ENCODE measurements at regions not wholly inside any gene's neighbourhood (a gene's known extent, or its start where the extent isn't known, plus 50 kb on each side); places are given as distances from the start of the nearest gene placed in this dataset.
"Not testable (repeated sequence)": the region's sequence is repeated elsewhere in the genome, so short reads cannot be mapped to it uniquely, and the experiment has no call there.

- Histone ChIP-seq H3K36me3 (ENCODE audit: control insufficient read depth in 2 of 3, insufficient read depth in 3 of 3, low read length in 3 of 3) (no peaks in the 10 kb centered on the region), H3K27me3 (ENCODE audit: control insufficient read depth in 2 of 2, insufficient read depth in 2 of 2, low read length in 2 of 2) (no peaks in the 10 kb centered on the region), H3K9me3 (ENCODE audit: control insufficient read depth in 2 of 3, low read length in 3 of 3) (no peaks in the 10 kb centered on the region), H3K27ac (ENCODE audit: low read depth, low read length) (no peak overlapping the region), H3K4me3 (ENCODE audit: low read length) (no peak overlapping the region), H3K4me1 (ENCODE audit: control insufficient read depth in 2 of 2, insufficient read depth in 2 of 2, low read length in 2 of 2) (no peaks in the 10 kb centered on the region)
- Mint-ChIP-seq H3K4me3 (no peak overlapping the region), H3K27me3 (peaks cover 0 to 18% (median 4%) of the 10 kb centered on the region in 5 donors), H3K9me3 (peaks cover 1 to 18% (median 9%) of the 10 kb centered on the region in 11 donors), H3K36me3 (peaks cover 0 to 10% (median 0%) of the 10 kb centered on the region in 5 donors), H3K27ac (no peak overlapping the region), H3K4me1 (no peaks in the 10 kb centered on the region)
- ATAC-seq (no peak), DNase-seq (no peak)
- ChIA-PET POLR2A (no interaction called here), CTCF (no interaction called here)
- intact Hi-C loops (cut with micrococcal nuclease): no loop called here
Measured at GRCh38 chr12:105640761-105641160, 310.3 kb downstream of the C12orf75 start.

- peaks cover 0 to 6% (median 0%) of the 10 kb centered on the region in 5 donors for H3K36me3 Mint-ChIP-seq
- DNase-seq: no peak
- H3K9me3 Mint-ChIP-seq: peaks cover 0 to 17% (median 6%) of the 10 kb centered on the region in 11 donors
- H3K4me1 ChIP-seq (ENCODE audit: control insufficient read depth in 2 of 2, insufficient read depth in 2 of 2, low read length in 2 of 2): no peaks in the 10 kb centered on the region
- H3K27me3 ChIP-seq (ENCODE audit: control insufficient read depth in 2 of 2, insufficient read depth in 2 of 2, low read length in 2 of 2): no peaks in the 10 kb centered on the region
- ATAC-seq: no peak
- no peaks in the 10 kb centered on the region for H3K36me3 ChIP-seq (ENCODE audit: control insufficient read depth in 2 of 3, insufficient read depth in 3 of 3, low read length in 3 of 3)
- H3K27ac Mint-ChIP-seq: no peak overlapping the region
- intact Hi-C loops (cut with micrococcal nuclease): no loop called here
- POLR2A ChIA-PET: no interaction called here
- peaks cover 0 to 18% (median 5%) of the 10 kb centered on the region in 5 donors for H3K27me3 Mint-ChIP-seq
- no peak overlapping the region for H3K27ac ChIP-seq (ENCODE audit: low read depth, low read length)
- H3K4me3 Mint-ChIP-seq: no peak overlapping the region
- H3K9me3 ChIP-seq (ENCODE audit: control insufficient read depth in 2 of 3, low read length in 3 of 3): no peaks in the 10 kb centered on the region
- no peak overlapping the region for H3K4me3 ChIP-seq (ENCODE audit: low read length)
- CTCF ChIA-PET: no interaction called here
- no peaks in the 10 kb centered on the region for H3K4me1 Mint-ChIP-seq
Measured at GRCh38 chr12:105641749-105642148, 311.3 kb downstream of the C12orf75 start.

- Histone ChIP-seq H3K27ac (ENCODE audit: low read depth, low read length) (no peak overlapping the region), H3K9me3 (ENCODE audit: control insufficient read depth in 2 of 3, low read length in 3 of 3) (no peaks in the 10 kb centered on the region), H3K4me1 (ENCODE audit: control insufficient read depth in 2 of 2, insufficient read depth in 2 of 2, low read length in 2 of 2) (no peaks in the 10 kb centered on the region), H3K36me3 (ENCODE audit: control insufficient read depth in 2 of 3, insufficient read depth in 3 of 3, low read length in 3 of 3) (no peaks in the 10 kb centered on the region), H3K4me3 (ENCODE audit: low read length) (no peak overlapping the region), H3K27me3 (ENCODE audit: control insufficient read depth in 2 of 2, insufficient read depth in 2 of 2, low read length in 2 of 2) (no peaks in the 10 kb centered on the region)
- intact Hi-C loops (cut with micrococcal nuclease): no loop called here
- H3K4me1 Mint-ChIP-seq: no peaks in the 10 kb centered on the region
- H3K27ac Mint-ChIP-seq: no peak overlapping the region
- H3K27me3 Mint-ChIP-seq: peaks cover 0 to 24% (median 16%) of the 10 kb centered on the region in 5 donors
- no peak overlapping the region for H3K4me3 Mint-ChIP-seq
- no peak for DNase-seq
- CTCF ChIA-PET: no interaction called here
- POLR2A ChIA-PET: no interaction called here
- H3K9me3 Mint-ChIP-seq: peaks cover 0 to 15% (median 6%) of the 10 kb centered on the region in 11 donors
- H3K36me3 Mint-ChIP-seq: peaks cover 0 to 9% (median 0%) of the 10 kb centered on the region in 5 donors
- no peak for ATAC-seq
Measured at GRCh38 chr12:105644770-105645169, 314.3 kb downstream of the C12orf75 start.

GRCh38 chr12:105654606-105655005 lies 324.1 kb downstream of the C12orf75 start:
- Mint-ChIP-seq H3K4me1 (no peaks in the 10 kb centered on the region), H3K36me3 (no peaks in the 10 kb centered on the region), H3K9me3 (peaks cover 0 to 17% (median 3%) of the 10 kb centered on the region in 11 donors), H3K27ac (no peak overlapping the region), H3K4me3 (no peak overlapping the region), H3K27me3 (peaks cover 0 to 10% (median 0%) of the 10 kb centered on the region in 5 donors)
- Histone ChIP-seq H3K9me3 (ENCODE audit: control insufficient read depth in 2 of 3, low read length in 3 of 3) (peaks cover 0 to 4% (median 0%) of the 10 kb centered on the region in 3 experiments), H3K36me3 (ENCODE audit: control insufficient read depth in 2 of 3, insufficient read depth in 3 of 3, low read length in 3 of 3) (no peaks in the 10 kb centered on the region), H3K27me3 (ENCODE audit: control insufficient read depth in 2 of 2, insufficient read depth in 2 of 2, low read length in 2 of 2) (no peaks in the 10 kb centered on the region), H3K4me3 (ENCODE audit: low read length) (no peak overlapping the region), H3K4me1 (ENCODE audit: control insufficient read depth in 2 of 2, insufficient read depth in 2 of 2, low read length in 2 of 2) (no peaks in the 10 kb centered on the region), H3K27ac (ENCODE audit: low read depth, low read length) (no peak overlapping the region)
- POLR2A ChIA-PET: no interaction called here
- DNase-seq (no peak), ATAC-seq (no peak)
- CTCF ChIA-PET: no interaction called here
- intact Hi-C loops (cut with micrococcal nuclease): no loop called here

- H3K4me3 Mint-ChIP-seq: no peak overlapping the region
- DNase-seq (no peak), ATAC-seq (no peak)
- intact Hi-C loops (cut with micrococcal nuclease): no loop called here
- H3K4me1 Mint-ChIP-seq: no peaks in the 10 kb centered on the region
- no peak overlapping the region for H3K4me3 ChIP-seq (ENCODE audit: low read length)
- H3K27me3 Mint-ChIP-seq: peaks cover 0 to 18% (median 2%) of the 10 kb centered on the region in 5 donors
- H3K4me1 ChIP-seq (ENCODE audit: control insufficient read depth in 2 of 2, insufficient read depth in 2 of 2, low read length in 2 of 2): no peaks in the 10 kb centered on the region
- no peak overlapping the region for H3K27ac ChIP-seq (ENCODE audit: low read depth, low read length)
- no peaks in the 10 kb centered on the region for H3K27me3 ChIP-seq (ENCODE audit: control insufficient read depth in 2 of 2, insufficient read depth in 2 of 2, low read length in 2 of 2)
- ChIA-PET CTCF (no interaction called here), POLR2A (no interaction called here)
- peaks cover 0 to 13% (median 0%) of the 10 kb centered on the region in 11 donors for H3K9me3 Mint-ChIP-seq
- no peaks in the 10 kb centered on the region for H3K36me3 ChIP-seq (ENCODE audit: control insufficient read depth in 2 of 3, insufficient read depth in 3 of 3, low read length in 3 of 3)
- no peaks in the 10 kb centered on the region for H3K36me3 Mint-ChIP-seq
- H3K27ac Mint-ChIP-seq: no peak overlapping the region
- H3K9me3 ChIP-seq (ENCODE audit: control insufficient read depth in 2 of 3, low read length in 3 of 3): no peaks in the 10 kb centered on the region
Measured at GRCh38 chr12:105658389-105658788, 327.9 kb downstream of the C12orf75 start.

GRCh38 chr12:105659355-105660075 lies 329.0 kb downstream of the C12orf75 start:
- POLR2A ChIA-PET: no interaction called here
- no peaks in the 10 kb centered on the region for H3K4me1 Mint-ChIP-seq

GRCh38 chr12:105664765-105665164 lies 334.3 kb downstream of the C12orf75 start:
- H3K36me3 Mint-ChIP-seq; DNase-seq; intact Hi-C loops (cut with micrococcal nuclease): not testable (repeated sequence)

More at GRCh38 chr12:105659355-105660075, 329.0 kb downstream of the C12orf75 start:
- intact Hi-C loops (cut with micrococcal nuclease): no loop called here
- Mint-ChIP-seq H3K36me3 (no peaks in the 10 kb centered on the region), H3K4me3 (no peak overlapping the region), H3K27ac (no peak overlapping the region), H3K27me3 (peaks cover 0 to 14% (median 0%) of the 10 kb centered on the region in 5 donors), H3K9me3 (peaks cover 0 to 13% (median 0%) of the 10 kb centered on the region in 11 donors)
- Histone ChIP-seq H3K36me3 (ENCODE audit: control insufficient read depth in 2 of 3, insufficient read depth in 3 of 3, low read length in 3 of 3) (no peaks in the 10 kb centered on the region), H3K4me3 (ENCODE audit: low read length) (no peak overlapping the region), H3K27ac (ENCODE audit: low read depth, low read length) (no peak overlapping the region), H3K4me1 (ENCODE audit: control insufficient read depth in 2 of 2, insufficient read depth in 2 of 2, low read length in 2 of 2) (no peaks in the 10 kb centered on the region), H3K9me3 (ENCODE audit: control insufficient read depth in 2 of 3, low read length in 3 of 3) (no peaks in the 10 kb centered on the region), H3K27me3 (ENCODE audit: control insufficient read depth in 2 of 2, insufficient read depth in 2 of 2, low read length in 2 of 2) (no peaks in the 10 kb centered on the region)
- CTCF ChIA-PET: no interaction called here
- DNase-seq: no peak
- ATAC-seq: no peak

More at GRCh38 chr12:105664765-105665164, 334.3 kb downstream of the C12orf75 start:
- H3K4me3 Mint-ChIP-seq; H3K27me3 Mint-ChIP-seq; H3K4me1 Mint-ChIP-seq; H3K9me3 ChIP-seq (ENCODE audit: control insufficient read depth in 2 of 3, low read length in 3 of 3); H3K9me3 Mint-ChIP-seq; H3K4me1 ChIP-seq (ENCODE audit: control insufficient read depth in 2 of 2, insufficient read depth in 2 of 2, low read length in 2 of 2); CTCF ChIA-PET; H3K27ac Mint-ChIP-seq; POLR2A ChIA-PET; ATAC-seq; H3K4me3 ChIP-seq (ENCODE audit: low read length); H3K27me3 ChIP-seq (ENCODE audit: control insufficient read depth in 2 of 2, insufficient read depth in 2 of 2, low read length in 2 of 2); H3K36me3 ChIP-seq (ENCODE audit: control insufficient read depth in 2 of 3, insufficient read depth in 3 of 3, low read length in 3 of 3); H3K27ac ChIP-seq (ENCODE audit: low read depth, low read length): not testable (repeated sequence)

Measured in naive thymus-derived CD4-positive, alpha-beta T cell (primary cell).